Stomach (tissue), 4 donors: ENCODE measurements at regions not wholly inside any gene's neighbourhood (a gene's known extent, or its start where the extent isn't known, plus 50 kb on each side); places are given as distances from the start of the nearest gene placed in this dataset.

Experiments
- EP300 ChIP-seq: sonication (generic); formaldehyde crosslinking; IDR thresholded peaks from one replicate; pipeline ENCODE4 v1.6.1; 2017; ENCODE audit warnings: antibody characterized with exemption
- POLR2A ChIP-seq, 4 donors: fragments of 450-650 bp; IDR thresholded peaks; one replicate each; pipeline ENCODE4 v1.6.1; 2016; ENCODE audit warnings: antibody characterized with exemption in 4 of 4, control low read depth in 2 of 4, mild to moderate bottlenecking in 1 of 4, moderate library complexity in 1 of 4
- TF ChIP-seq, protein P1 (sequence below), 7 experiments: fragments of 450-650 bp in 4 of 7; fragments of 200-600 bp in 3 of 7; sonication (generic) in 3 of 7; IDR thresholded peaks; one replicate each; pipeline ENCODE4 v1.5.1; 2016 to 2019; ENCODE audit warnings: antibody characterized with exemption in 7 of 7, control low read depth in 2 of 7, mild to moderate bottlenecking in 1 of 7

DNA sequence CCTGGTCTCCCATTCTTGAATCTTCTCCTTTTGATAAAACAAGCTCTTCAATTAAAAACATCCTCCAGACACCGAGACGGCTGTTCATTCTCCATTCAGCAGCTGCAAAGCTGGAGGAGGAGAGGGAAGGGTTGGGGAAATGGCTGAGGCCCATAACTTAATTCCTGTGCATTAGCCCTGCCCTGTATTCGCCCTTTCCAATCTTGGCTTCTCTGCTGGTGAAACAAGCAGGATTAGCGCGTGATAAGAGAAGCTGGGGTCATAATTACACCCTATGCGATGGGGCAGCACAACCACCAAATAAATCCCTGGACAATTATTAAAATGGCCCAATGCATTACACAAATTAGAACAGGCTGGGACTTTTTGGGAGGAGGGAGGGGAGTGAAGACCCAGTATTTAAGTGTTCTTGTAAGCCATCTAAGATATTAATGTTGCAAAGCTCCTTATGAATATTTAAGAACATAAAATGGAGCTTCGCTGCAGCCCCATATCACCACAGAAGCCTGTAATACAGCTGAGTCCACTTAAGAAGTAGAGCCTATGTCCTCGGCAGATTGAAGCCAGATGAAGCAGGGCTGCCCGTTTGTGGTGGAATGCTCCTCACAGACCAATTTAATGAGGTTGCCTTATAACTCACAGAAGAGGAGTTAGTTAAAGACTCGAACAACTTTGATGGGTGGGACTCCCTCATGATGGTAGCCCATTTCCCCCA is 176.6 kb upstream of the SKOR2 start:
- TF ChIP-seq, protein P1, sequence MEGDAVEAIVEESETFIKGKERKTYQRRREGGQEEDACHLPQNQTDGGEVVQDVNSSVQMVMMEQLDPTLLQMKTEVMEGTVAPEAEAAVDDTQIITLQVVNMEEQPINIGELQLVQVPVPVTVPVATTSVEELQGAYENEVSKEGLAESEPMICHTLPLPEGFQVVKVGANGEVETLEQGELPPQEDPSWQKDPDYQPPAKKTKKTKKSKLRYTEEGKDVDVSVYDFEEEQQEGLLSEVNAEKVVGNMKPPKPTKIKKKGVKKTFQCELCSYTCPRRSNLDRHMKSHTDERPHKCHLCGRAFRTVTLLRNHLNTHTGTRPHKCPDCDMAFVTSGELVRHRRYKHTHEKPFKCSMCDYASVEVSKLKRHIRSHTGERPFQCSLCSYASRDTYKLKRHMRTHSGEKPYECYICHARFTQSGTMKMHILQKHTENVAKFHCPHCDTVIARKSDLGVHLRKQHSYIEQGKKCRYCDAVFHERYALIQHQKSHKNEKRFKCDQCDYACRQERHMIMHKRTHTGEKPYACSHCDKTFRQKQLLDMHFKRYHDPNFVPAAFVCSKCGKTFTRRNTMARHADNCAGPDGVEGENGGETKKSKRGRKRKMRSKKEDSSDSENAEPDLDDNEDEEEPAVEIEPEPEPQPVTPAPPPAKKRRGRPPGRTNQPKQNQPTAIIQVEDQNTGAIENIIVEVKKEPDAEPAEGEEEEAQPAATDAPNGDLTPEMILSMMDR (IDR thresholded peaks at IDR 0.05): no peak
- TF ChIP-seq EP300 (no peak), POLR2A (IDR thresholded peaks at IDR 0.05) (no peak)
